HG02571 (cell line): ENCODE measurements at regions not wholly inside any gene's neighbourhood (a gene's known extent, or its start where the extent isn't known, plus 50 kb on each side); places are given as distances from the start of the nearest gene placed in this dataset.

Experiments
- ATAC-seq: cut with Tn5 transposase; IDR thresholded peaks from one replicate; pipeline ENCODE4 v1.9.1; 2021; ENCODE audit warnings: mild to moderate bottlenecking, moderate library complexity; ENCODE audit not compliant: unreplicated experiment

- no peak for ATAC-seq
Measured at GRCh38 chr2:177077778-177078177, 134.8 kb upstream of the HNRNPA3 start.

- no peak for ATAC-seq
Measured at GRCh38 chr2:177078416-177078815, 134.2 kb upstream of the HNRNPA3 start.

GRCh38 chr2:177078855-177079254, 133.7 kb upstream of the HNRNPA3 start:
- ATAC-seq = no peak

- ATAC-seq = no peak
Measured at GRCh38 chr2:177080746-177081284, 131.8 kb upstream of the HNRNPA3 start.

GRCh38 chr2:177084607-177085006, 128.0 kb upstream of the HNRNPA3 start:
- ATAC-seq = no peak

GRCh38 chr2:177088529-177088928, 124.1 kb upstream of the HNRNPA3 start:
- no peak for ATAC-seq

- no peak for ATAC-seq
Measured at GRCh38 chr2:177090967-177091366, 121.6 kb upstream of the HNRNPA3 start.

GRCh38 chr2:177093371-177093770, 119.2 kb upstream of the HNRNPA3 start:
- ATAC-seq = no peak

GRCh38 chr2:177098001-177098613, 114.5 kb upstream of the HNRNPA3 start:
- no peak for ATAC-seq

- ATAC-seq = no peak
Measured at GRCh38 chr2:177101930-177102329, 110.7 kb upstream of the HNRNPA3 start.

GRCh38 chr2:177106212-177106611, 106.4 kb upstream of the HNRNPA3 start:
- no peak for ATAC-seq

GRCh38 chr2:177108890-177109289, 103.7 kb upstream of the HNRNPA3 start:
- no peak for ATAC-seq

GRCh38 chr2:177114712-177115111, 97.9 kb upstream of the HNRNPA3 start:
- ATAC-seq = no peak

- no peak for ATAC-seq
Measured at GRCh38 chr2:177117755-177118154, 94.8 kb upstream of the HNRNPA3 start.

- ATAC-seq = no peak
Measured at GRCh38 chr2:177118636-177119035, 94.0 kb upstream of the HNRNPA3 start.

- no peak for ATAC-seq
Measured at GRCh38 chr2:177119099-177119498, 93.5 kb upstream of the HNRNPA3 start.

GRCh38 chr2:177123048-177123447, 89.5 kb upstream of the HNRNPA3 start:
- no peak for ATAC-seq

GRCh38 chr2:177124371-177124770, 88.2 kb upstream of the HNRNPA3 start:
- no peak for ATAC-seq

- no peak for ATAC-seq
Measured at GRCh38 chr2:177127821-177128220, 84.8 kb upstream of the HNRNPA3 start.

GRCh38 chr2:177129610-177130009, 83.0 kb upstream of the HNRNPA3 start:
- ATAC-seq = no peak

- ATAC-seq = no peak
Measured at GRCh38 chr2:177131858-177132257, 80.7 kb upstream of the HNRNPA3 start.

GRCh38 chr2:177138823-177139222, 73.8 kb upstream of the HNRNPA3 start:
- no peak for ATAC-seq

- no peak for ATAC-seq
Measured at GRCh38 chr2:177141866-177142265, 70.7 kb upstream of the HNRNPA3 start.
